Fibroblast of villous mesenchyme (primary cell): ENCODE measurements at regions not wholly inside any gene's neighbourhood (a gene's known extent, or its start where the extent isn't known, plus 50 kb on each side); places are given as distances from the start of the nearest gene placed in this dataset.

Source experiments
- DNase-seq: peaks from one replicate; pipeline ENCODE4 v3.0.0-alpha.2; 2010; ENCODE audit warnings: low read depth
- H3K4me3 ChIP-seq: 2 replicates; pipeline ENCODE4 v1.5.1; 2011; ENCODE audit warnings: low read depth, mild to moderate bottlenecking, low read length
- TF ChIP-seq, protein P1 (sequence below): IDR thresholded peaks from 2 replicates; pipeline ENCODE4 v1.5.1; 2012; ENCODE audit warnings: low read depth, mild to moderate bottlenecking, low read length; ENCODE audit not compliant: insufficient read depth

- H3K4me3 ChIP-seq, result no peak overlapping the region
- TF ChIP-seq, protein P1, sequence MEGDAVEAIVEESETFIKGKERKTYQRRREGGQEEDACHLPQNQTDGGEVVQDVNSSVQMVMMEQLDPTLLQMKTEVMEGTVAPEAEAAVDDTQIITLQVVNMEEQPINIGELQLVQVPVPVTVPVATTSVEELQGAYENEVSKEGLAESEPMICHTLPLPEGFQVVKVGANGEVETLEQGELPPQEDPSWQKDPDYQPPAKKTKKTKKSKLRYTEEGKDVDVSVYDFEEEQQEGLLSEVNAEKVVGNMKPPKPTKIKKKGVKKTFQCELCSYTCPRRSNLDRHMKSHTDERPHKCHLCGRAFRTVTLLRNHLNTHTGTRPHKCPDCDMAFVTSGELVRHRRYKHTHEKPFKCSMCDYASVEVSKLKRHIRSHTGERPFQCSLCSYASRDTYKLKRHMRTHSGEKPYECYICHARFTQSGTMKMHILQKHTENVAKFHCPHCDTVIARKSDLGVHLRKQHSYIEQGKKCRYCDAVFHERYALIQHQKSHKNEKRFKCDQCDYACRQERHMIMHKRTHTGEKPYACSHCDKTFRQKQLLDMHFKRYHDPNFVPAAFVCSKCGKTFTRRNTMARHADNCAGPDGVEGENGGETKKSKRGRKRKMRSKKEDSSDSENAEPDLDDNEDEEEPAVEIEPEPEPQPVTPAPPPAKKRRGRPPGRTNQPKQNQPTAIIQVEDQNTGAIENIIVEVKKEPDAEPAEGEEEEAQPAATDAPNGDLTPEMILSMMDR, result no peak
- DNase-seq, result no peak
Observed at GRCh38 chr6:163786995-163787671, 372.6 kb downstream of the QKI start.

DNA sequence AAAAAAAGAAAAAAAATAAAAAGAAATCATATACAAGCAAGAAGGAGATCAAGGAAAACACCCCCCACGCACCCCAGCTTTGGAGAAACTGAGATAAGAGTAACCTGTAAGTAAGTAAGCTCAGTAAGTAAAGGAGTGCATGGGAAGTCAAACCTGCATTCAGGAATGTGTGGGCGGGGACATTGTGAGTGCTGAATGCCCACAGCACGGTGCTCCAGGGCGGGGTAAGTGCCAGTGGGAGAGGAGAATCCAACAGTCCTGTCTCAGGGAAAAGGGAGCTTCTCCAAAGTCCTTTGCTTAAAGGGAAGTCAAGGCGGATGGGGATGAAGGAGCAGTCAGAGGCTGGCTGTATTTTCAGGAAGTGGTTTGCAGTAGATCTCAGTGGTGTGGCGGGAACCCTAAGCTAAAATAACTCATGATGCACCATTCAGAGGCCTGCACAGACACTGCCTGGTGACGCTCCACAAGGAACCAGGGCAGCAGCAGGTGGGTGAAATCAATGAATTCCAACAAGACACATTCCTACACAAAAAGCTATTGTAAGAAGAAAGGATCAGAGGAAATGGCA is 368.0 kb downstream of the QKI start:
- TF ChIP-seq, protein P1, result no peak
- H3K4me3 ChIP-seq, result no peak overlapping the region
- DNase-seq, result no peak

DNA sequence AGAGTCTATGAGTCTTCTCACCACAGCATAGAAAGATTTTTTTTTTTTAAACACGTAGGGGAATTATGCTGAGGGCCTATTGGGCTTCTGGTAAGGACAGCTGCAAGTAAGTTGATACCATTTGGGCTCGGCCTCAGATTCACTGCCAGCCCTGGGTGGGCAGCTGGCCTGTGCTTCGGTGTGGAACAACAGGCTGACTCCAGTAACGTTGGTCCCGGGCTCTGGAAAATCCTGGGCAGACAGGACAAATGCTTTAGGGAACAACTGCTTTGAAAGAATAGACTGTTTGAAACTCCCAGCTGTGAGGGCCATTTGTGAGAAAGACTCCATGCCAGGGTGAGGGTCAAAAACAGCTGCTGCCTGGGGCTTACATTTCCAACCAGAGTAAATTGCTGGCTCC is 366.5 kb downstream of the QKI start:
- no peak for DNase-seq
- TF ChIP-seq, protein P1, result no peak
- H3K4me3 ChIP-seq, result no peak overlapping the region

DNA sequence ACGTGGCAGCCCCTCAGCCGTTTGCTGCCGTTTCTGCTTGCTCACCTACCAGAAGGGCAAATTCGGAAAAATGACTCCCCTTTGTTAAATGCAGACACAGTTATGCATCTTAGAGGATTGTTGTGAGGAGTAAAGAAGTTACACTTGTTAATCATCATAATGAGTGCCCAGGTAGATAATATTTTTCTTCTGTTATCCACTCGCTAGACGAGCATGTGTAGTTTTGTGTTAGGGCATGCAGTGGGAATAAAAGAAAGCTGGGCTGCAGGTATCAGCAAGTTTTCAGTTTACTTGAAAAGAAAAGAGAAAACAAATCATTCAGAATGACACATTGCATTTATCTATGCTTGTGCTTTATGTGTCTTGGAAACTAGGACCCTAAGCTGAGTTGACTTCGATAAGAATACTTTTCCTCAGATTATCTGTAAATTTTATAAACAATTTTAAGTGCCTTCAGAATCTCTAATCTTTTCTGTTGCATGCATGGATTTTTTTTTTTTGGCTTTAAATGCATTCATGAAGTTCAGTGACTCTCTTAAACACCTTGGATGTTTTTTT is 365.3 kb downstream of the QKI start:
- TF ChIP-seq, protein P1, result no peak
- no peak for DNase-seq
- no peak overlapping the region for H3K4me3 ChIP-seq

- no peak for DNase-seq
- TF ChIP-seq, protein P1, result no peak
- no peak overlapping the region for H3K4me3 ChIP-seq
Observed at GRCh38 chr6:163777716-163778115, 363.2 kb downstream of the QKI start.

DNA sequence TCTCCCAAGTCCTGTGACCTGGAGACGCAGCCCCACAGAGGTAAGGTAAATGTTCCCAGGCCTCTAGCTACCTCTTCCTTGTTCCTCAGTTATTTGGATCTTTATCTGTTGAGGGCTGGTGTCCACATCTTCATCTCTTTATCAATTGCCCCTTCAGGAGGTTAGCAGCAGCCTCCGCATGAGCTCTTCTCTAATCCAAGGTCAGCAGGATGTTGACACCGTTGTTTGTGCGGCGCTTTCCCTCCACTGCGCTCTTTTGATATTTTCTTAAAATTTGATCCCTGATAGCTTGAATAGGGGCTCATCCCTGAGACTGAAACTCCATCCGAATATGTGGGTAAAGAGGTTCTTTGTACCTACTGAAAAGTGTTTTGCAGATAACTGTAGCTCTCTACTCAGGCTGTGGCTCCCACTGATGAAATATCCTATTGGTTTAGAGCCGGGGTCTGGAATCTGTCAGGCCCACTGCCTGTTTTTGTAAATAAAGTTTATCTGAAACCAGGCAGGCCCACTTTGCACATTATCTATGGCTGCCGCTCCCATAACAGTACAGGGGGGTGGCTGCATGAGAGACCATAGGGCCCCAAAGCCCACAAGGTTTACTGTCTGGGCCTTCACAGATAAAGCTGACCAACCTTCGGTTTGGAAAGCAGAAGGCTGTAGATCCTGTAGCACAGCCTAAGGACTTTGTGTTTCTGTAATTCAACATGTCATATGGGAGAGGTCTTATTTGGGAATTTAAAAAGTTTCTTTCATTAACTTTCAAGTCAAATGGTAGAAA is 362.6 kb downstream of the QKI start:
- no peak overlapping the region for H3K4me3 ChIP-seq
- DNase-seq, result no peak
- TF ChIP-seq, protein P1, result no peak
